Fibroblast of lung (primary cell): ENCODE measurements at regions not wholly inside any gene's neighbourhood (a gene's known extent, or its start where the extent isn't known, plus 50 kb on each side); places are given as distances from the start of the nearest gene placed in this dataset.

Experiments used
- CTCF ChIP-seq, 2 donors: IDR thresholded peaks in 1 of 2; conservative IDR thresholded peaks in 1 of 2; 1 replicate in 1 of 2; 2 replicates in 1 of 2; pipeline ENCODE4 v1.5.1; 2011 to 2012; ENCODE audit warnings: low read length in 2 of 2, control low read depth in 1 of 2, inconsistent platforms in 1 of 2, low read depth in 1 of 2, mild to moderate bottlenecking in 1 of 2
- EZH2 ChIP-seq: IDR thresholded peaks from 2 replicates; pipeline ENCODE4 v1.5.1; 2012; ENCODE audit warnings: low read length, control low read depth, mild to moderate bottlenecking; ENCODE audit errors: missing control alignments

- TF ChIP-seq CTCF (conservative IDR thresholded peaks at IDR 0.05 in 1 of 2, IDR thresholded peaks at IDR 0.05 in 1 of 2; ENCODE audit: low read depth in 1 of 2, low read length in 2 of 2) (no peak), EZH2 (no peak)
Observed at GRCh38 chr13:34303346-34303745, 485.4 kb downstream of the RFC3 start.
